ENCODE measurements at regions not wholly inside any gene's neighbourhood (a gene's known extent, or its start where the extent isn't known, plus 50 kb on each side); places are given as distances from the start of the nearest gene placed in this dataset.

- H3K4me3 ChIP-seq (ENCODE audit: control insufficient read depth, low read depth, low read length), result no peak overlapping the region
- no peak for DNase-seq (ENCODE audit: low read depth)
- TF ChIP-seq CTCF (IDR thresholded peaks at IDR 0.05; ENCODE audit: control insufficient read depth, insufficient read depth, low read depth, low read length, missing control alignments), result no peak
Observed at GRCh38 chr3:147002721-147003120, 397.6 kb upstream of the PLSCR5 start.

GRCh38 chr3:147000274-147000673 lies 395.1 kb upstream of the PLSCR5 start:
- DNase-seq (ENCODE audit: low read depth), result no peak
- TF ChIP-seq CTCF (IDR thresholded peaks at IDR 0.05; ENCODE audit: control insufficient read depth, insufficient read depth, low read depth, low read length, missing control alignments), result no peak
- H3K4me3 ChIP-seq (ENCODE audit: control insufficient read depth, low read depth, low read length), result no peak overlapping the region

- TF ChIP-seq CTCF (IDR thresholded peaks at IDR 0.05; ENCODE audit: control insufficient read depth, insufficient read depth, low read depth, low read length, missing control alignments), result no peak
- DNase-seq (ENCODE audit: low read depth), result no peak
- no peak overlapping the region for H3K4me3 ChIP-seq (ENCODE audit: control insufficient read depth, low read depth, low read length)
Observed at GRCh38 chr3:146991907-146992306, 386.8 kb upstream of the PLSCR5 start.

GRCh38 chr3:146975476-146975875 lies 370.3 kb upstream of the PLSCR5 start:
- DNase-seq (ENCODE audit: low read depth), result no peak
- H3K4me3 ChIP-seq (ENCODE audit: control insufficient read depth, low read depth, low read length), result no peak overlapping the region
- no peak for TF ChIP-seq CTCF (IDR thresholded peaks at IDR 0.05; ENCODE audit: control insufficient read depth, insufficient read depth, low read depth, low read length, missing control alignments)

- no peak overlapping the region for H3K4me3 ChIP-seq (ENCODE audit: control insufficient read depth, low read depth, low read length)
- DNase-seq (ENCODE audit: low read depth), result no peak
- no peak for TF ChIP-seq CTCF (IDR thresholded peaks at IDR 0.05; ENCODE audit: control insufficient read depth, insufficient read depth, low read depth, low read length, missing control alignments)
Observed at GRCh38 chr3:146975032-146975431, 369.9 kb upstream of the PLSCR5 start.

- no peak overlapping the region for H3K4me3 ChIP-seq (ENCODE audit: control insufficient read depth, low read depth, low read length)
- TF ChIP-seq CTCF (IDR thresholded peaks at IDR 0.05; ENCODE audit: control insufficient read depth, insufficient read depth, low read depth, low read length, missing control alignments), result no peak
- no peak for DNase-seq (ENCODE audit: low read depth)
Observed at GRCh38 chr3:146974001-146974400, 368.9 kb upstream of the PLSCR5 start.

GRCh38 chr3:146972726-146973125 lies 367.6 kb upstream of the PLSCR5 start:
- no peak for TF ChIP-seq CTCF (IDR thresholded peaks at IDR 0.05; ENCODE audit: control insufficient read depth, insufficient read depth, low read depth, low read length, missing control alignments)
- no peak overlapping the region for H3K4me3 ChIP-seq (ENCODE audit: control insufficient read depth, low read depth, low read length)
- peak; percentile 83 for DNase-seq (ENCODE audit: low read depth)
